Endothelial cell of umbilical vein (primary cell): ENCODE measurements at regions not wholly inside any gene's neighbourhood (a gene's known extent, or its start where the extent isn't known, plus 50 kb on each side); places are given as distances from the start of the nearest gene placed in this dataset.

Source experiments
- BruUV-seq: library from RNA; stranded (reverse); fragments of 400-500 nt; replicated peaks from 2 replicates; lab custom pipeline; 2021; lab: Mats Ljungman, UMichigan
- CTCF ChIA-PET: fragments of 300-600, 350-600 bp; sonication (Branson Sonifier 250); formaldehyde crosslinking; loops from one replicate; lab custom pipeline; 2021; ENCODE audit warnings: antibody characterized with exemption, inconsistent platforms; lab: Charles Lee
- POLR2A ChIA-PET: fragments of 300-600, 350-600 bp; sonication (Branson Sonifier 250); formaldehyde crosslinking; loops from one replicate; lab custom pipeline; 2021; ENCODE audit warnings: antibody characterized with exemption, inconsistent platforms; lab: Charles Lee
- DNase-seq: peaks from one replicate; pipeline ENCODE4 v3.0.0-alpha.2; 2011; ENCODE audit warnings: low read depth, low spot score
- FAIRE-seq: peaks from 2 replicates; lab custom pipeline; 2011; peaks lifted over from hg19 to GRCh38; lab: Jason Lieb, UNC
- H2AFZ ChIP-seq: 2 replicates; pipeline ENCODE4 v1.6.0; 2012; ENCODE audit warnings: low read depth, low read length, control low read depth, inconsistent platforms
- H3K27ac ChIP-seq: 2 replicates; pipeline ENCODE4 v1.5.1; 2011; ENCODE audit warnings: low read depth, mild to moderate bottlenecking, control low read depth, low read length, moderate library complexity; ENCODE audit not compliant: insufficient read depth
- H3K27me3 ChIP-seq, 2 experiments: 2 replicates each; pipeline versions ENCODE4 v1.6.0 to v1.6.1; 2011; ENCODE audit warnings: low read length in 2 of 2, mixed read lengths in 1 of 2; ENCODE audit not compliant: control insufficient read depth in 2 of 2, insufficient read depth in 2 of 2
- H3K36me3 ChIP-seq, 2 experiments: 2 replicates in 1 of 2; 3 replicates in 1 of 2; pipeline ENCODE4 v1.5.1; 2011; ENCODE audit warnings: low read length in 2 of 2, mild to moderate bottlenecking in 1 of 2, moderate library complexity in 1 of 2; ENCODE audit not compliant: control insufficient read depth in 2 of 2, insufficient read depth in 2 of 2; ENCODE audit errors: extremely low read depth in 1 of 2
- H3K4me1 ChIP-seq: 3 replicates; pipeline ENCODE4 v1.5.1; 2011; ENCODE audit warnings: mild to moderate bottlenecking, low read length; ENCODE audit not compliant: control insufficient read depth, insufficient read depth; ENCODE audit errors: extremely low read depth
- H3K4me2 ChIP-seq: 2 replicates; pipeline ENCODE4 v1.6.1; 2011; ENCODE audit warnings: low read length, control low read depth, mixed read lengths; ENCODE audit not compliant: insufficient read depth
- H3K4me3 ChIP-seq, 3 experiments: fragments of 200-600 bp in 1 of 3; sonication (generic), shearing (Covaris generic) in 1 of 3; replicated peaks in 1 of 3; 2 replicates each; pipeline ENCODE4 v1.5.1; 2011 to 2016; ENCODE audit warnings: control low read depth in 3 of 3, low read length in 3 of 3, mild to moderate bottlenecking in 2 of 3, inconsistent platforms in 1 of 3, low read depth in 1 of 3, moderate library complexity in 1 of 3; ENCODE audit not compliant: insufficient read depth in 1 of 3
- H3K79me2 ChIP-seq: 2 replicates; pipeline ENCODE4 v1.6.0; 2012; ENCODE audit warnings: low read length, inconsistent platforms; ENCODE audit not compliant: control insufficient read depth, insufficient read depth
- H3K9ac ChIP-seq: replicated peaks from 2 replicates; pipeline ENCODE3; 2011; ENCODE audit warnings: low read length, control low read depth; ENCODE audit not compliant: insufficient read depth; ENCODE audit errors: extremely low read depth
- H3K9me1 ChIP-seq: replicated peaks from 3 replicates; pipeline ENCODE4 v1.6.0; 2011; ENCODE audit warnings: mild to moderate bottlenecking, low read length; ENCODE audit not compliant: control insufficient read depth, insufficient read depth; ENCODE audit errors: extremely low read depth
- H3K9me3 ChIP-seq: replicated peaks from 2 replicates; pipeline ENCODE4 v1.5.1; 2012; ENCODE audit warnings: low read length, inconsistent platforms; ENCODE audit not compliant: control insufficient read depth, insufficient read depth
- H4K20me1 ChIP-seq: replicated peaks from 2 replicates; pipeline ENCODE3; 2011; ENCODE audit warnings: mild to moderate bottlenecking, low read length; ENCODE audit not compliant: control insufficient read depth, insufficient read depth; ENCODE audit errors: extremely low read depth
- EZH2 ChIP-seq: IDR thresholded peaks from 2 replicates; pipeline ENCODE4 v1.6.1; 2012; ENCODE audit warnings: borderline replicate concordance, low read depth, mild to moderate bottlenecking, moderate library complexity, low read length, inconsistent platforms; ENCODE audit not compliant: severe bottlenecking
- FOS ChIP-seq: IDR thresholded peaks from 2 replicates; pipeline ENCODE4 v1.6.1; 2011; ENCODE audit warnings: mild to moderate bottlenecking, low read length, moderate library complexity, borderline replicate concordance; ENCODE audit not compliant: insufficient read depth
- GATA2 ChIP-seq: IDR thresholded peaks from 2 replicates; pipeline ENCODE4 v1.7.0; 2011; ENCODE audit warnings: low read depth, mild to moderate bottlenecking, moderate library complexity, mixed read lengths, low read length; ENCODE audit not compliant: insufficient read length, insufficient read depth
- MAX ChIP-seq: IDR thresholded peaks from 2 replicates; pipeline ENCODE4 v1.6.1; 2011; ENCODE audit not compliant: insufficient read depth, insufficient read length
- MYC ChIP-seq: IDR thresholded peaks from one replicate; pipeline ENCODE4 v1.6.1; 2011; ENCODE audit warnings: mild to moderate bottlenecking, low read depth, low read length
- POLR2AphosphoS5 ChIP-seq: IDR thresholded peaks from 2 replicates; pipeline ENCODE4 v1.6.1; 2012; ENCODE audit warnings: low read depth, mild to moderate bottlenecking, control low read depth, low read length, moderate library complexity; ENCODE audit not compliant: insufficient read depth
- dilution Hi-C: fragments of 300-500 bp; cut with MboI; formaldehyde crosslinking; loops from one replicate; pipeline ENCODE4 v1.15.0; 2019; ENCODE audit warnings: low sequenced_read_pairs; ENCODE audit not compliant: extremely low pct_ligation_motif_present
- intact Hi-C: fragments of 100-400 bp; cut with micrococcal nuclease; formaldehyde crosslinking; loops from one replicate; pipeline ENCODE4 v1.10.0; 2022
- TF ChIP-seq, protein P1 (sequence below), 2 donors: IDR thresholded peaks; 1 replicate in 1 of 2; 2 replicates in 1 of 2; pipeline ENCODE4 v1.5.1; 2011; ENCODE audit warnings: low read length in 2 of 2, mild to moderate bottlenecking in 2 of 2, moderate library complexity in 2 of 2, control low read depth in 1 of 2, inconsistent platforms in 1 of 2, low read depth in 1 of 2; ENCODE audit not compliant: insufficient read depth in 1 of 2; ENCODE audit errors: extremely low read depth in 1 of 2

DNA sequence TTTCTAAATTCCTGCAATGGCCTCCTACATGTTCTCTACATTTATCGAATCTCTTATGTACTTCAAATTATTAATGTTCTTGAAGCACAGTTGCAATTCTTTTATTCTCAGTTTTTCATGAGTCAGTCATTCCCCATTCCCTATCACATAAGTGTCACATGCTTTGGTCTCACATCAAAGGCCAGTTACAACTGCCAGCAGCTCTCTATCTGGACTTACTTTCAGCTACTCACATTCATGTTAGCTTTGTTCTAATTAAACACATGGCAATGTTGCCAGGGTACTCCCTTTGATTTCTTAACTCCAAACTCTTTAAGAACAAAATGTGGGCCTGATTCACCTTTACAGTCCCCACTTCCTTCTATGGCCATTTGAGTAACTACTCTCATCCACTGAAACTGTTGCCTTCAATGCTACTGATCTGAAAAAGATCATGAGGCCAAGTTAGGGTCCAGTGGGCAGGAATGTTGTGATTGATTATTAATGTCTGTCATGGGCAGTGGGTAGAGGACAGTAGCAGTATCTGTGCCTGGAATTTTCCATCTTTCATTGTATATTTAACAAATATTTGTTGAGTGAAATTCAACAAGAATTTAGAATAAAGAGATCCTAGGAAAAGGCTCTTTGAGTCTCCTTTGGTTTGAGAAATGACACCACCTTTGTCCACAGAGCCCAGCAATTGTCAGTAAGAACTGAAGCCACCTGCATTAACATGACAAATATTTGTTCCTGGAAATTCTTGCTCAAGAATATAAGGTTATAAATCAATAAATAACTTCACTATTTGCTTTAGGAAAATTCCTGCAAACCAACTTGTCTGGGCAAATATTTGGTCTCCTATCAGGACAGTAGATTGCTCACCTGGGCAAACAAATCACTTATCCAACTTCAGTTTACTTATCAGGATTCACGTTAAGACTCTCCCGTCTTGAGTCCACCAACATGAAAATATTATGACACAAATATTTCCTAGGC, 153.6 kb upstream of the SAMSN1 start:
- Histone ChIP-seq H4K20me1 (no peaks in the 10 kb centered on the region), H3K4me3 (no peak overlapping the region), H3K9ac (no peak overlapping the region), H2AFZ (no peak overlapping the region), H3K27me3 (no peaks in the 10 kb centered on the region), H3K27ac (no peak overlapping the region), H3K79me2 (no peaks in the 10 kb centered on the region), H3K9me3 (no peaks in the 10 kb centered on the region), H3K36me3 (no peaks in the 10 kb centered on the region), H3K4me2 (no peak overlapping the region), H3K4me1 (no peaks in the 10 kb centered on the region), H3K9me1 (no peaks in the 10 kb centered on the region)
- no TSS peak for BruUV-seq
- intact Hi-C loops: no loop called here
- DNase-seq: no peak
- POLR2A ChIA-PET: no interaction called here
- CTCF ChIA-PET: no interaction called here
- TF ChIP-seq MYC (no peak), FOS (no peak), EZH2 (no peak), MAX (no peak)
- dilution Hi-C loops: no loop called here
- FAIRE-seq: no peak

GRCh38 chr21:14697769-14698168, 151.7 kb upstream of the SAMSN1 start:
- no peak overlapping the region for H2AFZ ChIP-seq
- POLR2A ChIA-PET: no interaction called here
- CTCF ChIA-PET: interaction anchor here (1.3 kb wide), 1 partner anchor 12 kb away, joined by 4 read pairs; no protein-coding TSS in a partner anchor
- intact Hi-C loops (no loop called here), dilution Hi-C loops (no loop called here)
- H3K79me2 ChIP-seq: no peaks in the 10 kb centered on the region
- H3K4me2 ChIP-seq: no peak overlapping the region
- DNase-seq (no peak), FAIRE-seq (no peak)
- no peak overlapping the region for H3K9ac ChIP-seq
- no peaks in the 10 kb centered on the region for H3K27me3 ChIP-seq
- BruUV-seq: no TSS peak
- H3K4me1 ChIP-seq: no peaks in the 10 kb centered on the region
- H3K9me3 ChIP-seq: no peaks in the 10 kb centered on the region
- H3K4me3 ChIP-seq: no peak overlapping the region
- TF ChIP-seq GATA2 (no peak), EZH2 (no peak), MAX (no peak), POLR2AphosphoS5 (no peak), FOS (no peak)
- TF ChIP-seq, protein P1, sequence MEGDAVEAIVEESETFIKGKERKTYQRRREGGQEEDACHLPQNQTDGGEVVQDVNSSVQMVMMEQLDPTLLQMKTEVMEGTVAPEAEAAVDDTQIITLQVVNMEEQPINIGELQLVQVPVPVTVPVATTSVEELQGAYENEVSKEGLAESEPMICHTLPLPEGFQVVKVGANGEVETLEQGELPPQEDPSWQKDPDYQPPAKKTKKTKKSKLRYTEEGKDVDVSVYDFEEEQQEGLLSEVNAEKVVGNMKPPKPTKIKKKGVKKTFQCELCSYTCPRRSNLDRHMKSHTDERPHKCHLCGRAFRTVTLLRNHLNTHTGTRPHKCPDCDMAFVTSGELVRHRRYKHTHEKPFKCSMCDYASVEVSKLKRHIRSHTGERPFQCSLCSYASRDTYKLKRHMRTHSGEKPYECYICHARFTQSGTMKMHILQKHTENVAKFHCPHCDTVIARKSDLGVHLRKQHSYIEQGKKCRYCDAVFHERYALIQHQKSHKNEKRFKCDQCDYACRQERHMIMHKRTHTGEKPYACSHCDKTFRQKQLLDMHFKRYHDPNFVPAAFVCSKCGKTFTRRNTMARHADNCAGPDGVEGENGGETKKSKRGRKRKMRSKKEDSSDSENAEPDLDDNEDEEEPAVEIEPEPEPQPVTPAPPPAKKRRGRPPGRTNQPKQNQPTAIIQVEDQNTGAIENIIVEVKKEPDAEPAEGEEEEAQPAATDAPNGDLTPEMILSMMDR (IDR thresholded peaks at IDR 0.05; ENCODE audit: extremely low read depth in 1 of 2, insufficient read depth in 1 of 2, low read depth in 1 of 2, low read length in 2 of 2): no peak
- no peaks in the 10 kb centered on the region for H4K20me1 ChIP-seq
- no peak overlapping the region for H3K27ac ChIP-seq
- H3K36me3 ChIP-seq: no peaks in the 10 kb centered on the region
- no peaks in the 10 kb centered on the region for H3K9me1 ChIP-seq
